ENCODE measurements at regions not wholly inside any gene's neighbourhood (a gene's known extent, or its start where the extent isn't known, plus 50 kb on each side); places are given as distances from the start of the nearest gene placed in this dataset.

GRCh38 chr14:28061006-28061405, 705.6 kb upstream of the FOXG1 start:
- Histone ChIP-seq H3K4me1 (ENCODE audit: insufficient read depth, poor library complexity, severe bottlenecking) (no peaks in the 10 kb centered on the region), H3K27ac (ENCODE audit: poor library complexity, severe bottlenecking) (no peak overlapping the region)
- no peak for ATAC-seq (ENCODE audit: low read depth)

GRCh38 chr14:28077021-28077420, 689.6 kb upstream of the FOXG1 start:
- no peak for TF ChIP-seq CTCF (IDR thresholded peaks at IDR 0.05; ENCODE audit: poor library complexity, severe bottlenecking)
- DNase-seq (ENCODE audit: low spot score) = no peak
- H3K27me3 ChIP-seq (ENCODE audit: insufficient read depth, poor library complexity, severe bottlenecking) = peaks cover 5% of the 10 kb centered on the region

More at GRCh38 chr14:28061006-28061405, 705.6 kb upstream of the FOXG1 start:
- TF ChIP-seq CTCF (IDR thresholded peaks at IDR 0.05; ENCODE audit: poor library complexity, severe bottlenecking) = no peak
- no peaks in the 10 kb centered on the region for H3K9me3 ChIP-seq (ENCODE audit: severe bottlenecking)
- H3K36me3 ChIP-seq (ENCODE audit: low read depth) = no peaks in the 10 kb centered on the region
- H3K4me3 ChIP-seq (ENCODE audit: severe bottlenecking) = no peak overlapping the region
- no peaks in the 10 kb centered on the region for H3K27me3 ChIP-seq (ENCODE audit: insufficient read depth, poor library complexity, severe bottlenecking)
- DNase-seq (ENCODE audit: low spot score) = no peak

GRCh38 chr14:28083389-28083788, 683.2 kb upstream of the FOXG1 start:
- DNase-seq (ENCODE audit: low spot score) = no peak
- peak; percentile 92 for ATAC-seq (ENCODE audit: low read depth)
- no peak for TF ChIP-seq CTCF (IDR thresholded peaks at IDR 0.05; ENCODE audit: poor library complexity, severe bottlenecking)
- no peak overlapping the region for H3K4me3 ChIP-seq (ENCODE audit: severe bottlenecking)
- peak overlapping the region; percentile 5 for H3K27ac ChIP-seq (ENCODE audit: poor library complexity, severe bottlenecking)
- no peaks in the 10 kb centered on the region for H3K36me3 ChIP-seq (ENCODE audit: low read depth)
- no peaks in the 10 kb centered on the region for H3K27me3 ChIP-seq (ENCODE audit: insufficient read depth, poor library complexity, severe bottlenecking)
- H3K4me1 ChIP-seq (ENCODE audit: insufficient read depth, poor library complexity, severe bottlenecking) = peaks cover 10% of the 10 kb centered on the region
- H3K9me3 ChIP-seq (ENCODE audit: severe bottlenecking) = no peaks in the 10 kb centered on the region

More at GRCh38 chr14:28077021-28077420, 689.6 kb upstream of the FOXG1 start:
- Histone ChIP-seq H3K9me3 (ENCODE audit: severe bottlenecking) (peaks cover 1% of the 10 kb centered on the region), H3K27ac (ENCODE audit: poor library complexity, severe bottlenecking) (no peak overlapping the region), H3K4me3 (ENCODE audit: severe bottlenecking) (no peak overlapping the region), H3K4me1 (ENCODE audit: insufficient read depth, poor library complexity, severe bottlenecking) (no peaks in the 10 kb centered on the region), H3K36me3 (ENCODE audit: low read depth) (no peaks in the 10 kb centered on the region)
- no peak for ATAC-seq (ENCODE audit: low read depth)

GRCh38 chr14:28088125-28088524, 678.5 kb upstream of the FOXG1 start:
- H3K36me3 ChIP-seq (ENCODE audit: low read depth) = no peaks in the 10 kb centered on the region
- H3K4me3 ChIP-seq (ENCODE audit: severe bottlenecking) = no peak overlapping the region
- peaks cover 8% of the 10 kb centered on the region for H3K4me1 ChIP-seq (ENCODE audit: insufficient read depth, poor library complexity, severe bottlenecking)
- H3K27ac ChIP-seq (ENCODE audit: poor library complexity, severe bottlenecking) = no peak overlapping the region
- ATAC-seq (ENCODE audit: low read depth) (no peak), DNase-seq (ENCODE audit: low spot score) (no peak)
- H3K27me3 ChIP-seq (ENCODE audit: insufficient read depth, poor library complexity, severe bottlenecking) = no peaks in the 10 kb centered on the region
- no peaks in the 10 kb centered on the region for H3K9me3 ChIP-seq (ENCODE audit: severe bottlenecking)
- no peak for TF ChIP-seq CTCF (IDR thresholded peaks at IDR 0.05; ENCODE audit: poor library complexity, severe bottlenecking)

- H3K4me1 ChIP-seq (ENCODE audit: insufficient read depth, poor library complexity, severe bottlenecking) = no peaks in the 10 kb centered on the region
- ATAC-seq (ENCODE audit: low read depth) (no peak), DNase-seq (ENCODE audit: low spot score) (no peak)
- no peak overlapping the region for H3K27ac ChIP-seq (ENCODE audit: poor library complexity, severe bottlenecking)
- no peaks in the 10 kb centered on the region for H3K9me3 ChIP-seq (ENCODE audit: severe bottlenecking)
- H3K4me3 ChIP-seq (ENCODE audit: severe bottlenecking) = no peak overlapping the region
- TF ChIP-seq CTCF (IDR thresholded peaks at IDR 0.05; ENCODE audit: poor library complexity, severe bottlenecking) = no peak
- H3K36me3 ChIP-seq (ENCODE audit: low read depth) = no peaks in the 10 kb centered on the region
- H3K27me3 ChIP-seq (ENCODE audit: insufficient read depth, poor library complexity, severe bottlenecking) = no peaks in the 10 kb centered on the region
Measured at GRCh38 chr14:28097585-28097984, 669.0 kb upstream of the FOXG1 start.
